LNCaP clone FGC (cell line): ENCODE measurements at regions not wholly inside any gene's neighbourhood (a gene's known extent, or its start where the extent isn't known, plus 50 kb on each side); places are given as distances from the start of the nearest gene placed in this dataset.
A peak's percentile ranks its signal among the peaks of the same experiment; 100 is the strongest.

Source experiments
- DNase-seq: peaks from one replicate; pipeline ENCODE4 v3.0.0-alpha.2; 2011; ENCODE audit warnings: low read depth
- H3K4me3 ChIP-seq: 2 replicates; pipeline ENCODE4 v1.5.1; 2011; ENCODE audit warnings: mild to moderate bottlenecking, low read depth, low read length, control low read depth
- TF ChIP-seq, protein P1 (sequence below): IDR thresholded peaks from 2 replicates; pipeline ENCODE4 v1.5.1; 2012; ENCODE audit warnings: mild to moderate bottlenecking; ENCODE audit not compliant: control insufficient read depth, insufficient read depth; ENCODE audit errors: extremely low read depth

DNA sequence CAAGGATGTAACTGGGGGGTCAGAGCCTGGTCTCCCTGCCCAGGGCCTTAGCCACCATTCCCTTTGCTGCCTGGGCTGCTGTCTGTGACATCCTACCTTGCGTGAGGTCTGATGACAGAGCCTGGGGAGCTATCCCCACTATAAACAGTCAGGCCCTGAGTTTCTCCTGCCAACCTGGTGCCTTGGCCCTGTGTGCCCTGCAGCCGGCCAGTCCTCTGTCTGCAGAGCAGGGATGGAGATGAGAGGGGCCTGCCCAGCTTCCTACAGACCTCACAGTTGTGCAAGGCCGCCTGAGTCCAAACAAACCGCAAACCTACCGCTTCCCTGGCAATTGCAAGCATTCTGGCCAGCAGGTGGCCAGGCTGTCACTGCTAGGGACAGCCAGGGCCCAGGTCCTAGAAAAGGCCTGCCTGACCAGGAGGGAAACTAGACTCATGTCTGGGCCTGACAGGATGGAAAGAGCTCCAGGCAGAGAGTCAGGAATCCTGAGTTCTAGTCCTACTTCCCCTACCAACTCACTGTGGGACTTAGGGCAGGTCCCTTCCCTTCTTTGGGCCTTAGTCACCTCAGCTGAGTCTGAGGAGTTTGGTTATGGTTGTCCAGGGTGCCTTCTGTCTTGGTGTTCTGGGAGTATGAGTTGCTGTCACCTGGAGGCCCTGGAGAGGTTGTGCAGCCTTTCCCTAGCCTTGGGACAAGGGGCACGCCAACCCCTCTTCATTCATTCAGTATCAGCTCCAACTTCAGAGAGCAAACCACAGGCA is 86.2 kb downstream of the VEGFA start:
- DNase-seq = no peak
- TF ChIP-seq, protein P1, sequence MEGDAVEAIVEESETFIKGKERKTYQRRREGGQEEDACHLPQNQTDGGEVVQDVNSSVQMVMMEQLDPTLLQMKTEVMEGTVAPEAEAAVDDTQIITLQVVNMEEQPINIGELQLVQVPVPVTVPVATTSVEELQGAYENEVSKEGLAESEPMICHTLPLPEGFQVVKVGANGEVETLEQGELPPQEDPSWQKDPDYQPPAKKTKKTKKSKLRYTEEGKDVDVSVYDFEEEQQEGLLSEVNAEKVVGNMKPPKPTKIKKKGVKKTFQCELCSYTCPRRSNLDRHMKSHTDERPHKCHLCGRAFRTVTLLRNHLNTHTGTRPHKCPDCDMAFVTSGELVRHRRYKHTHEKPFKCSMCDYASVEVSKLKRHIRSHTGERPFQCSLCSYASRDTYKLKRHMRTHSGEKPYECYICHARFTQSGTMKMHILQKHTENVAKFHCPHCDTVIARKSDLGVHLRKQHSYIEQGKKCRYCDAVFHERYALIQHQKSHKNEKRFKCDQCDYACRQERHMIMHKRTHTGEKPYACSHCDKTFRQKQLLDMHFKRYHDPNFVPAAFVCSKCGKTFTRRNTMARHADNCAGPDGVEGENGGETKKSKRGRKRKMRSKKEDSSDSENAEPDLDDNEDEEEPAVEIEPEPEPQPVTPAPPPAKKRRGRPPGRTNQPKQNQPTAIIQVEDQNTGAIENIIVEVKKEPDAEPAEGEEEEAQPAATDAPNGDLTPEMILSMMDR = peak; percentile 37
- H3K4me3 ChIP-seq = no peak overlapping the region

DNA sequence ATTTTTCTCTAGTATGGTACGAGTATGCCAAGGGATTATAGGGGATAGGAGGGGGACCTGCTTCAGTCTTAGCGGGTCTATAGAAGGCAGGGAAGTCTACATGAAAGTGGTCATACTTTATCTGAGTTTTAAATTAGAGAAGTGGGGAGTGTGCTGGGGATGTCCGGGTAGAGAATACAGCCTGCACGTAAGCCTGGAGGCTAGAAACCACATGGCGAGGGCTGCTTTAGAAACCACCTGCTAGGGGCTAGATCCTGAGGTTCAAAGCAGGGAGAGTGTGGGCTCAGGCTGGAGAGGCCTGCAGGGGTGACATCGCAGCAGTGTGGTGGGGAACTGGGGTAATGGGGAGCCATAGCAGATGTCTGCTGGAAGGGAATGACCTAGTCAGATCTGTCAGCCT is 85.2 kb downstream of the VEGFA start:
- TF ChIP-seq, protein P1 = no peak
- DNase-seq = no peak

DNA sequence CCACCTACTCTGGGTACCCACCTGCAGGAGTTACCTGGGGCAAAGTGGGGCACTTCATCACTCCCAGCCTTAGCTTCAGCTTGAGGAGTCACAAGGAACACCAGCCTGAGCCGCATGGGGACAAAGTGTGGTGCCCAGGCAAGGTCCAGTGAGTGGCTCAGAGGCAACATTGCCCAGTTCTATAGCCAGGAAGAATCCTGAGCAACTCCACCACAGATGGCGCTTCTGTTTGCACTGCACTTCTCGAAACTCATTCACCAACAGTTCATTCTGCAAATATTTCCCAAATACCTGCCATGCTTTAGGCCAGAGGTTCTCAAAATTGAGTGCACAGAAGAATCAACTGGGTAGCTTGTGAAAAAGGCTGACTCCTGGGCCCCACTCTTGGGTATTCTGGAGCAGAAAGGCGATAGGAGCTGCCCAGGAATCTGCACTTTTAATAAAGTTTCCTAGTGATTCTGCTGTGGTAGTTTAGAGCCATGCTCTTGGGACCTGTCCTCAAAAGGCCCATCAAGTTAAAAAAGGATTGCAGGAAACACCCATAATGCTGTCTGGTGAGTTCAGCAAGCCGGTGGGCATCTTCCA is 83.1 kb downstream of the VEGFA start:
- H3K4me3 ChIP-seq = no peak overlapping the region
- TF ChIP-seq, protein P1 = no peak
- DNase-seq = no peak

More for the DNA sequence above, 85.2 kb downstream of the VEGFA start:
- no peak overlapping the region for H3K4me3 ChIP-seq

DNA sequence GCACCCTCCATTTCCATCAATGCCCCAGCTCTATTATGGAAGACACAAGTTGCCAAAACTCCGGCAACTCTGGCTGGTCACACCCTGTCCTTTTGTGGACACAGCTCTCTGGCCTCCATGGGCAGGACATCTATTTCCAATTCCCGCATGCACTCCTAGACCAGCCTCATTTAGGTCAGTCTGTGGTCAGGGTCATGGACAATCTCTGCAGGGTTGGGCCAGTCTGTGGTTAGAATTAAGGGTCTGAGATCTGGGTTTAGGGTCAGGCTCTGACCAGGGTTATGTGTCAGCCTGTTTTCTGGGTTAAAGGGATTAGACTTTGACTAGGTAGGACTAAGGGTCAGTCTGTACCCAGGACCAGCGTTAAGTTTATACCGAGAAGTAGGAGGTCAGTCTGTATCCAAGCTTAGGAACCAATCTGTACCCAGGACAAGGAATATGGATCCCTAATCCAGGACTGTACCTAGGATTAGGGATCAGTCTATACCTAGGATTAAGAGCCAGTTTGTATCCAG is 82.4 kb downstream of the VEGFA start:
- no peak for DNase-seq
- TF ChIP-seq, protein P1 = no peak
- no peak overlapping the region for H3K4me3 ChIP-seq

DNA sequence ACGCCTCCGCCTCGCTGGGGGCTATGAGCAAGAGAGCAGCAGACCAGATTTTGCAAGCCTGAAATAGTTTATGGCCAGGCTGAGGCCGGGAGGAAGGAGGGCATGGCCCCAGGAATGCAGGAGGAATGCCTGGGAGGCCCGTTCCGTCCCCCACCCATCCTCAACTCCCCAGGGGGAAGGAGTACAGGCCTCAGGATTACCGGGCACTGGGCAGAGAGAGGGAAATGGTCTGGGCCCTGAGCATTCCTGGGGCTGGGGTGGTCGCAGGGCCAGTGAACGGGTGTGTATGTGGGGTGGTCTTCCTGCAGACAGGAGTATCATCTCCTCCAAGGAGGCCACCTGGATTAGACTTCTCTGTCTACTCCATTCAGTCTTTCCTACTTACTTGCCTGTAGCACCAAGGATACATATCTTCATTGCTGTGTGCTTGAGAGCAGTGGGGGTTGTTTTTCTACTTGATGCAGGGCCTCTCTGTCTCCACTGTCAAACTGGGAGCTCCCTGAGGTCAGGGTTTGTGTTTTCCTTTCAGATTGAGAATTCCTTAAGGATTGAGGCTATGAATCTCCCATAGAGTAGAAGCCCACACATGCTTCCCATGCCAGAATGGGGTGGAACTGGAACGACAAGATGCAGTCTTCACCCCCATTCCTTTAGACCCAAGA is 81.3 kb downstream of the VEGFA start:
- TF ChIP-seq, protein P1 = no peak
- no peak for DNase-seq
- H3K4me3 ChIP-seq = no peak overlapping the region

DNA sequence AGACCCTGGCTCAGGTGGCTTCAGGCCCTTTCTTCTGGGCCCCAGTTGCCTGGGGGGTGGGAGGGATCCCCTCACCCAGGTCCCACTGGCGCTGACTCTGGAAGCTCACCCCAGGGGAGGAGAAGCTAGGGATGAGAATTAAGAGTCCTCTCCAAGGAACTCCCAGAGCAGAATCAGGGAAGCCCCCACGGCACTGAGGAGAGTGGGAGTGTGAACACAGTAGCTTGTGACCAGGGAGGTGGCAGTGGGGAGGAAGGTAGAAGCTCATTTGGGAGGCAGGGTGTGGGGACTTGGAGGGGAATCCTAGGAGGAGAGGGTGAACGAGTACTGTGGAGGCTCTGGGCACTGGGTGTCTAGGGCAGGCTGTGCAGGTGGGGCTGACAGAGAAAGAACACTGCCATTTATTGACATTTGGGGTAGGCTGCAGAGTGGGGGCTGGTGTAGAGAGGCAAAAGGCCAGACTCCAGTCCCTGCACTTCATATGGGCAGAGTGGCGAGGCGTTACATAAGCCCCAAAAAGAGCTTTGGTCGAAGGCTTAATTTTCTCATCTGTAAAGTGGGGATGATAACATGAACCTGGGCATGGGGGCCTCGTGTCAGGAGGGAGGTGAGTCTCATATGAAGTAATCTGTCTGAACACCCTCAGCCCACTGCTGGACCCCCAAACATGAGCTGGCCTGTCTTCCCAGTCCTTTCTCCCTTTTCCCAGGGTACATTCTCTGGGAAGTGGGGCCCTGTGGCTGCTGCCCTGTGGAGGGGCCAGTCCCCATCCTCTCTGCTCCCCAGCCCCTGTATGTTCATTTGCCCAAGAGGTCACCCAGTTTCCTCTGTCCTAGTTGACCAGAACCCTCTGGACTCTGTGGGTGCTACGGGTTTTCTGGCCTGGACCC is 80.5 kb downstream of the VEGFA start:
- no peak for DNase-seq
- H3K4me3 ChIP-seq = no peak overlapping the region
- TF ChIP-seq, protein P1 = no peak
